Glomerular visceral epithelial cell (primary cell): ENCODE measurements at regions not wholly inside any gene's neighbourhood (a gene's known extent, or its start where the extent isn't known, plus 50 kb on each side); places are given as distances from the start of the nearest gene placed in this dataset.

Experiments
- DNase-seq: peaks from one replicate; pipeline ENCODE4 v3.0.0-alpha.2; 2016; ENCODE audit errors: extremely low spot score

DNA sequence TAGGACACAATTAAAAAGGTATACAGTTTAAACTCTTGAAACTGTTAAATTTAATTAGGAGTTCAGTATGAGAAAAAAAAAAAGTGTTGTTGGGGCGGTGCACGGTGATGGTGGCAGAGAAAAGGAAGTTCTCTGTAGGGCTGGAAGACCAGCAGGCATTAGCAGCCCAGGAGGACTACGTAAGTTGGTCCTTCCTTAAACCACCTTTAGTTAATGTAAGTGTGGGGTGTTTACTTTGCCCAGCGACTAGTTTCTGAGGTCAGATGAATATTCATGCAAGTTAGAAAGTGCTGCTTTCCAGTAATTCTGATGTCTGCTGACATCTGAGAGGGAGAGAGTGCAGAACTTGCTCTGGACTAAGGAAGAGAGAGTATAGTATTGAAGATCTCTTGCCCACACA lies 54.9 kb downstream of the NKX2-1 start:
- no peak for DNase-seq

DNA sequence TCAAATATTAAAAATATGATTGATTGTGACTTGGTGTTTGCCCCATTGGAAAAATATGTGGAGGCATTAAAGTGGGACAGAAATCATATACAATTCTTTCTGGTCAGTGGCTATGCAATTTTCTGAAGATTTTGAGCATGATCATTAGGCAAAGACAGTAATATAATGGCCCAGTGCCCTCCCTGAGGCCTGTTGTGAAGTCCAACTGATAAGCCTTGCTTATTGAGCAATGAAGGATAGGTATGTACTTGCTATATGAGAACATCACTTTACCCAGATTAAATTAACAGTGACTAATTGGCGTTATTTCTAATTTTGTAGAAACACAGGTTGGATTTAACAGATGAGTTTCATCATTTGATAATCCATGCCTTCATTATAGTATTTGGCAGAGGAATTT lies 57.1 kb downstream of the NKX2-1 start:
- DNase-seq = no peak

DNA sequence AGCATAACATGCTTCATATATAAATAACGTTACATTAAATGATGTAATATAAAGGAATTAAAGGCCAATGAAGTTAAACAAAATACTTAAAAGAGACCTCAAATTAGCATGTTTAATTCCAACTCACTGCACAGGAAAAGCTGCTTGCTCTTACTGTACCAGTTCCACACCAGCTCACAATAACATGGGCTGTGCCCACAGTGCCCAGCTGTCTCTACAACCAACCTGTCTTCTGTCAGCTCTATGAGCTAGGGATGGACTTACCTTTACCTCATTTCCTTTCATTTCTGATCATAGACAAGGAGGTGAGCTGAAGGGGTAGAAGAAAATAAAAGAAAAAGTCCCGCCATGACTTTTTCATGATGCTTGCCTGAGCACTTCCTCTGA lies 64.8 kb downstream of the NKX2-1 start:
- no peak for DNase-seq

DNA sequence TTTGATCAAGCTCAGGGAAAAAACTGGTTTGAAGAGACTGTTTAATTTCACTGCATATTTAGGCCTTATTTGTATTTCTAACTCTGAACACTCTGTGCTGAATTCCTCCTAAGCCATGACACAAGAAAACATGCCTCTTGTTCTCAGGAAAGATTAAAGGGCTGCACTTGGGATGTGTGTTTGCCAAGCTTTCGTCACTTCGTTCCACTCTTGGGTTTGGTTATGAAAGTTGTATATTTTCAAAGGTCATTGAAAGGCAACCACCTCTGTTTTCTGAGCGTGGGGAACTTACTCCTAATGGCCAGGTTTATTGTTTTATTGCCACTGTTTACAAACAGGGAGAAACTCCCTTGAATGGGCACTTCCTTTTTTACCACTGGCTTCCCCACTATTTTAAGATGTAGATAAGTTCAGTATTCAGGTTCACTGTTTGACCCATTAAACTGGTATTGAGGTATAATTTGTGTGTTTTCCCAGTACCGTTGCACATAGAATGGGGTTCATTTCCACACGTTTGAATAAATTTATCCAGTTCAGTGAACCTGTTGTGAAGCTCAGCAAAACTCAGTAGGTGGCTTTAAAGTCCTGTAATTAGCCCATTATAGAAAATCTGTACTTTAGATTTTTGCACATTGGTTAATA lies 65.3 kb downstream of the NKX2-1 start:
- no peak for DNase-seq

DNA sequence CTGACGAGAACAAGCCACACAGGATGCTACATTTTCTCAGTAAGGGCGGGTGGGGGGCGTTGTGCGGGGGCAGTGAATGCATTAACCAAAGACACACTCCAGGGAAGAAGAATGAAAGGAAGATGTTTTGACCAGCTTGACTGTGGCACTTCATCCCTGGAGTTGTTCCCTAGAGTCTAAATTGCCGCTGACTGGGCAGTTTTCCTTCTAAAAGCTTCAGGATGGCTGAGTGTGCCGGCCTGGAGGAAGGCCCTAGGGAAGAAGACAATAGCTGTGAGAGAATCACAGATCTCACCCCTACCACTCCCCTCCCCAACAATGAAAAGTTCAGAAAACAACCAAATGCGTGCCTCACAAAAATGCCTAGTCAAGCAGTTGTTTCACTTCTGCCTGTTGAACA lies 67.2 kb downstream of the NKX2-1 start:
- DNase-seq = no peak

DNA sequence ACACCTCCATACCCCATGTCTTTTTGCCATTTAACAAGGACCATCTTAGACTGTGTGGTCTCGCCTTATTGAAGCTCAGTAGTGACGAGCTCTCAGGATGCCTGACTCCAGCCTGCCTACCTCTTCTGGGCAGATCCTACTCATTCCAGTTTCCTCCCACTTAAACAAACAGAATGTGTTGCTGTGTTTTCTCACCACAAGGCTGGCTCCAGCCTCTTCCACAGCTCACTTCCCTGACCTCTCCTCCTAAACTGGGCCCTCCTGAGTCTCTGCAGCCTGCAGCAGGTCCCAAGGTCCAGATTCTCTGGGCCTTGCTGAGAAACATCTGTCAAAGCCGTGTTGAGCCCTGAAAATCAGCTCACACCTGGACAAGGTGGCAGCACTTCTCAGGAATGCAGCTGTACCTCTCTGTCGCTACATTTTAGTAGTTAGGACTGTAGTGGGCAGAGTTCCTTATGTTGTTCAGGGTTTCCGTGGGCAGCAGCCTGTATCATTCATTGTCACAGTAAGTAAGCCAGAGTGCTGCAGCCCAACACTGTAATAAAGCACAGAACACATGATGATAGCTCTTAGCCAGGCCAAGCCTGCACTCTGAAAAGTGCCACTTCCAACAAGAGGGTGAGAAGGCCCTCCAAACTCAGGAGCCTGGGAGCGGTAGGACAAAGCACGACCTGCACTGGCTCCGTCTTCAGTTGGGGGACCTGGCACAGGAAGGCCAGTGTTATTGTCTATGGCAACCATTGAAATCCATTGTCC lies 68.5 kb downstream of the NKX2-1 start:
- no peak for DNase-seq

DNA sequence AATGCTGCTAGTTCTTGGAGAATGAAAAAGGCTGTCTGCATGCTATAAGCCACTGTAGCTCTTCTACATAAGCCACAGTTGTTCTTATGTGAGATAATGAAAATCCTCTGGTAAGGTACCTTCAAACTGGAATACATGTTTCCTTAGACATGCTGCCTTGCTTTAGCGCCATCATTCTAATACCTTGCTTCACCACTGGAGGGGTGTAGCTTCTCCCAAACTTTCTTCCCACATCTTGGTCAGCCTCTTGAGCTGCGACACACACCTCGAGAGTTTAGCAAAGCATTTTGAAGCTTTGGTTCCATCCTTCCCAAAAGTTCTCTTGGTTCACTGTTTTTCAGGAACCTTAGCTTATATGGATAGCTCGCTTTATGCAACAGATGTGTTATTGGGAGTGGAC lies 69.5 kb downstream of the NKX2-1 start:
- DNase-seq = no peak

DNA sequence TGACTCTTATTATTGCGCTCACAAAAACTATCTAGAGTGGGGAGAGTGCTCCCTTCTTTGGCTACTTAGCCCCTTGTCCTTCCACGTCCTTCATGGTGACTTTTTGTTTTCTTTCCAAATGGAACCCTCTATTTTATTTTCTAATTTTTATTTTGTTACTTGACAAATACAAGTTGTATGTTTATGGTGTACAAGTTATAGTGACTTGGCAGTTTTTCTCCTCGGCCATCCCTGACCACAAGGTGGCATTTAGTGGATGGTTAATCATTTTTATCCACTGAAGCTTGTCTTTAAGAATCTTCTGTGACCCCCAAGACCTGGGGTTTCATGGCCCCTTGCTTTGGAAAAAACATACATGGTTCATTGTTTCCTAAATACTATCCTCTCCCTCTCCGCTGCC lies 70.1 kb downstream of the NKX2-1 start:
- DNase-seq = no peak

DNA sequence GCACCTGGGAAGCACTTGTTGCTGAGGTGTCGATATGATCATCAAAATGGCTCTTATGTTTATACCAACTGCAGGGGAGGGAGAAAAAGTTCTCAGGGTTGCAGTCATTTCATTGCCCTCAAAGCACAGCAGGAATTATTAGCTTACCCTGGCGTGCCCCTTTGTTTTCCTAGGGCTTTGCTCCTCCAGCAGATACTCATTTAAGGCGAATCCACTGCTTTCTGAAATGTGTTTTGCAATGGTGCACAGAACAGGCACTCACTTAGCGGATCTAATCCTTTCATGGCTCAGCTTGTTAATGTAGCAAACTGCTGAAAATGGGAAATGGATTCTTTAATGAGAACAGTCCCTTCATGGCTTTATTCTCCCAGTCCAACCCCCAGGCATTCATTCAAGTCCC lies 76.7 kb downstream of the NKX2-1 start:
- no peak for DNase-seq

DNA sequence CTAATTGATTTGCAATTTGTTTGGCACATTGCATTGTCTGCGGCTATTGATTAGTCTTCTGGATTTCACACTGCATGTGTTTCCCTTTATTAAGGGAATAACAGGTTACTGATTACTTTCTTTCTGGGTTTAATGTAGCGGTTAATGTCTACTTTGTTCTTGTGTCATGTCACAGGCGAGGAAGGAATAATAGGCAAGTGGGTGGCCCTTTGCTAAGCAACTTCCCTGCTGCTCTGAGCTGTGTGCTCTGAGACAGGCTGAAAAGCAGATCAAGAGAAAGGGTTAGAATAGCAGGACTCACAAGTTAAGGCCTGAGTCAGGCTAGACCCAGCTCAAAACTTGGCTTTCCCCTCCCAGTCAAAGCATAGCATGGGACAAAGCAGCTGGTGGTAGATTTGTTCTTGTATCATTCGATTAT lies 77.2 kb downstream of the NKX2-1 start:
- no peak for DNase-seq

DNA sequence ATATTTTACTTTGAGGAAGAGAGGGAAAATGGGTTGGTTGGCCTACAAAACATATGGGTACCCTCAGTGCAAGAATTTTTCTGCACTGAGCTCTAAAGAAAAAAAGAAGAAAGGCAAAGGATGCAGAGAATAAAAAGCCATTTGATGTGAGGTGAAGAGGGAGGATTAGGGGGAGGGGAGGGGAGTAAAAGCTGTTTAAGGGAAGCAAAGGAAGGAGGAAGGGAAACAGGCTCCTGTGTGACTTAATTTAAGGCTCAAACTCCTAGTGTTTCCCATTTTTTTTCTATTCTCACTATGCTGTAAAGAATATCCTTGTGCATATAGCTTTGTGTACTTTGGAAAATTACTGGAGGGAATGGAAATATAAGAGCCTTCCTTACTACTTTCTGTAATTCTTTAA lies 78.7 kb downstream of the NKX2-1 start:
- DNase-seq = no peak

DNA sequence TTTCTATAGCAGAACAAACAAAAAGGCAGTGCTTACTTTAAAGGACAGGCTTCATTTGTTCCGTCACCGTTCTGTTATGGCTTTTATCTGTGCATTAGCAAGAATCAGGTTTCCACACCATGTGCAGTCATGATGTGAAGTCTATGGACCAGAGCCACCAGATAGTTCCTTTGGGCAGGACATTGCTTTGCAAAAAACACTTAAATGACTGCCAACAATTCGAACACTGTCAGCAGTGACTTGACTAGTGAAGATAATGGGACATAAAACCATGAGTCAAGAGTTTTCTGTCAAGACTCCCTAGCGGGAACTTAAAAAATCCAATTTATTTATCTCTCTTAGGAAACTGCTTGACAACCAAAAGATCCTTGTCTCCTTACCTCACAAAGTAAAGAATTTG lies 80.3 kb downstream of the NKX2-1 start:
- DNase-seq = no peak

DNA sequence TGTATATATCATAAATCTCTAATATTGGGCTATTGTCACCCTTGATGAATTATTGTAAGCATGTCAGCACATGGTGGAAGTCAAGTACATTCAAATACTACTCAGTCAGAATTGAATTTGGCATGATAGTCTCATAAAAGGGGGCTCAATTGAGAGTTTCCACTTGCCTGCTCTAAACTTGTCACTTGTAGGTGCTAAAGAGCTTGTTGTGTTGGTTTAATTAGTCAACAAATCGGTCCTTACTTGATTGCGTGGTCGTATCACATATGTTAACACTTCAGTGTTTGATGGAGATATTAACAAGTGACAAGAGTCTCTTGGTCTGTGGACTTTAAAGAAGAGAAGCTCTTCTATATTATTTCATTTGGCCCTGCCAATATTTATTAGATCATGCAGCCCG lies 81.1 kb downstream of the NKX2-1 start:
- DNase-seq = no peak

DNA sequence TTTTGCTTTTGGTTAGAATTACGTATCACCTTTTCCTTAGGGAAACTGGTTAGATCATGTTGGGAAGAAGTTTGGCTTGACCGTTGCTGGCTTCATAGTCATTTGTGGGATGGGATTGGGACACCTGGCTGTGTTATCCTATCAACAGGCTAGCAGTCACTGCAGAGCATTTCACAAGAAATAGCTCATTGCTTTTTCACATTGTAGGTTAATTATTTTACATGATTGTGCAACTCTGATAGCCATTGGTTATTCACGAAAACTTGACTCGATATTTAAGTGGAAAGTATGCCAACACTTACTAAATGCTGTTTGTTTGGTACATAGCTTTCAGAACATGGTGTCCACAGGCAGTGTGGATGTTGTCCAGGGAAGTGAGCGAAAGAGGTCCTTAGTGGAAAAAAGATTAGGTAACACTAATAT lies 89.4 kb downstream of the NKX2-1 start:
- no peak for DNase-seq

DNA sequence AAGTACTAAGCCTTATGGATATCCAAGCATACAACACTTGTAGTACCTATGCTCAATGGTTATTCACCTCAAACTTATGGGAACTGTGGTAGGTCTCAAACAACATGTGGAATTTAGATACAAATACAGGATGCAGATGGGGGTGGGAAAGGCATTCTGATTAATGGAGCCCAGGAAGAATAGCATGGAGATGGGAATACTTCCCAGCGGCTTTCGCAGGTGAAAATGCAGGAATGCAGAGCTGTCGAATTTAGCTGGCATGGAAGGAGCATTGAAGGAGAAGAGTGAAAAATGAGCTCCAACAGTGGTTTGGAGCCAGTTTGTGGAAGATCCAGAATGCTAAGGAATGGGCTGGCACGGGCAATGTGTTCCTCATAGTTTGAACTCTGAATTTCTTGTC lies 89.9 kb downstream of the NKX2-1 start:
- DNase-seq = no peak

DNA sequence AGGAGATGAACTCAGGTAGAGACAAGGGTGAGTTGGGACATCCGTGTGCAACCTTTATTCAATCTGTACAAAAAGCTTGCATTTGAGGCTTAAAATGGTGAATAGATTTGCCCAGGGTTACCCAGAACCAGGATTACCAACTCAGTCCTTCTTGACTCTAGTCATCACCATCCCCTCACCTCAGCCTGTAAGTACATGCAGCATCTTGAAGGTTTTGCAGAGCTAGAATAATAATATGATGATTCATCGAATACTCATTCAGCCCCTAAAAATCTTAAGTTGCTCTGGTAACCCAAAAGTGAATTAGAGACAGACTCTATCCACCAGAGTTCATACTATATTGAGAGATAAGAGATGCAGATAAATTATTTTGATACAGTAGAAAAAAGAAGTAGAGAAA lies 90.3 kb downstream of the NKX2-1 start:
- DNase-seq = no peak

DNA sequence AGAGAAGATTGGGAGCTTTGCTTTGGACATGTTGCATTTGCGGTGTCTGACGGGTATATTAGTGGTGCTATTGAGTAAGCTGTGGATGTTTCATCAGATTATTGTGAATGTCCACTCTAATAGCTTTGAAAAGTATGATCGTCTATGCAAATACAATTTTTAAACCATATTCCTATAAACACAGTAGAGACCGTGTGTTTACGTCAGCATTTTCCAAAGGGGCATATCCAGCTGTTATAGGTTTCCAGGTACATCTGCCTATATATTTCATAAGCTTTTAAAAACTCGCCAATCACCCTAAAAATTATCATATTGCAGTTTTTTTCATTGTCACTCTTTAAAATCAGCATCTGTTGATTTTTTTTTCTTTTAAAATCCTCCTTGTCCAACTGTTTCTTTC lies 91.7 kb downstream of the NKX2-1 start:
- DNase-seq = no peak

DNA sequence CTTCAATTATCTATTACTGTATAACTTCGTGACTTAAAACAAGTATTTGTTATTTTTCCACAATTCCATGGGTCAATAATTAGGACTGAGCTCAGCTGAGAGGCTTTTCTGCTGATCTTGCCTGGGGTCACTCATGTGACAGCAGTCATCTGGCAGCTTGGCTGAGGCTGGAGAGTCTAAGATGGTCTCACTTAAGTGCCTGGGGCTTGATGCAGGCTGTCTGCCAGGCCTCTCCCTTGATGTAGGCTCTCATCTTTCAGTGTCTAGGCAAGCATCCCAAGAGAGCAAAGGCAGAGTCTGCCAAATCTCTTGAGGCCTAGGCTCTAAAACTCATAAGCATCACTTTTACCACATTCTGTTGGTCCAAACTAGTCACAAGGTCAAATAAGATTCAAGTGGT lies 93.2 kb downstream of the NKX2-1 start:
- DNase-seq = no peak

DNA sequence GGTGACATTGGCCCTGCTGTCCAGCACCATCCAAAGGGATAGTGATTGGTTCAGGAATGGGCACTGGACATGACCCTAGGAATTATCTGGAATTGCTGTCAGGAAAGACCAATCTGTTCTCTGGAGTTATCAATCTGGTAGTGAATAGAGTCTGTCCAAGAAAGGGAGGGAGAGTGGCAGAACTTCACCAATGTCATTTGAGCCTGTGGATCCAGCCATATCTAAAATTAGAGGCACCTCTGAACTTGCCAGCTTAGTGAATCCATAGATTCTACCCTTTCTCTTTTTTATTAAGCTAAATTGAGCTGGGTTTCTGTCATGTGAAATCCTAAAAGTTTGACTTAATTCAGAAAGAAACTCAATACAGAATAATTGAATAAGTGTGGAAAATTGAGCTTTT lies 93.9 kb downstream of the NKX2-1 start:
- DNase-seq = no peak

DNA sequence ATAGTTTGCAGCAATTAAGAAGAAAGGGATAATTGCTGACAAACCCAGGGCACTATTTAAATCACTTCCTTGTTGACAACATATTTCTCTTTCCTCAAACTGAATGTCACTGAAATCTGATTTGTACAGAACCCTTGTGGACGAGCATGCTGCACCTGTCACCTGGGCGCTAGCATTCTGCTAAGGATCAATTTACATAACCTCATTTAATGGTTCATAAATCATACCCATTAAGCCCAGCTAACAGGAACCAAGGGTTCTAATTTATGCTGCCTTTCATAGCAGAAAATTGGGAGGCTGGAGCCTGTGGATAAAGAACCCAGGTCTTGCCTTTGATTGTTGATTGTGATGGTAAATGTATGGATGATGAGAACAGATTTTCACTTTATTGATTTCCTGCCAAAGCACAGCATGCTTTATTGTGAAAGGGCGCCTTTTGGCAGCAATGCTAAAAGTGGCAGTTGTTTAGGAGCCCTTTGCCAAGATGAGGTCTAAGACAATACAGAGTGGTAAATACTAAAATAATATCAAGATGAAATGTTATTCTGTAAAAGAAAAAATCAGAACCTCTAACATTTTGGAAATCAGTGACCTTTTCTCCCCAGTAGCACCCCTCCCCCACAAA lies 95.4 kb downstream of the NKX2-1 start:
- DNase-seq = no peak

DNA sequence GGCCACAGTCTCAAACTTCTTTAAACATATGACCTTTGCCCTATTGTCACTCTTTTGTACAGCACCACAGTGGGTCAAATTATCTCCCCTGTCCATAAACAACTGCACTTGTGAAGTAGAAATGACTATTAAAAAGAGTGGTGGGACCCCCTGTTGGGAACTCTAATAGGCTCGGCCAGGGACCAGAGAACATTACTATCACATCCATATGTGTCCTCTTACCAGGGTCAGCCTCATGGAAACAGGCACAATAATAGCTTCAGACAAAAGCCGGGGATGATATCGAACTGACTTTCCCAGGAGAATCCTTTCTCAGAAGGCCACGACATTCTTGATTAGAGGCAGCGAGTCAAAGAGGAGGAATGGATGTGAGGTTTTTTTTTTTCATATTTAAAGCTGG lies 96.6 kb downstream of the NKX2-1 start:
- DNase-seq = no peak

DNA sequence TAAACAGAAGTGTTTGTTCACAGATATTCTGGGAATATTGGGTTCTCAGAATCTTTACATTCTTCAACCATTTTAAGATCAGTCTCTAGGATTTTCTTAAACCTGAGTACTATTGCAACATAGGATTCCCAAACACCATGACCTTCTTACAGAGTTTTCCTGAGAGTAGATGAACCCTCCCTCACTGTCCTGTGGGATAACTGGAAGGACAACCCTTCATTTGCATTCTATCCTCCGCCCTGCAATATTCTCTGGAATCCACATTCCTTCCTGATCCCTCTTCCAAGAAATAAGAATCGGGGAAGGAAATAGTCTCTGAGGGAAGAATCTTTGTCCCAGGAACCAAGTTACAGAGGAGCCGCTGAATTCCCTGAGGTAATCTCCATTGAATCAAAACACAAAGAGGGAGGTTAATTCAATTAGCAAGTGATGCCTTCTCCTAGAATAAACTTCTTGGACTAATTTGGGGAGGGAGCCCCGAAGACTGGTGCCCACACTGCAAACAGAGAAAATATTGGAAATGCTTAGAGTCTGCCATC lies 99.8 kb upstream of the MBIP start:
- no peak for DNase-seq

DNA sequence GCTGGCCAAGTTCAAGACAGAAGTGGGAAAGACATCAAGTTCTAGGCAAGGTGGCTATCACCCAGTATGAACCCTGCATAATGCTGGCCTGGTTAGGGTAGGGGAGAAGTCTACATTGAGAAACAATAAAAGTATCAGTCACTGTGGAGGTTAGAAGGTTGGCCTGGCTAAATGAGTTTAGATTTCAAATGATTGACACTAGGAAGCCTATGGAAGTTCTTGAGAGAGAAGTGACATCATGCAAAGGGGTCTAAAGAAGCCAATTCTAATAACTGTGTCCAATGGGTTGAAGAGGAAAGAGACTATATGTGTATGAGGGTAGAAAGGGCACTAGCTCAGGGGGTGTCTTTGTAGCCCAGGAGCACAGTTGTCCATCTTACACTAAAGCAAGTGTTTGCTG lies 98.5 kb upstream of the MBIP start:
- DNase-seq = no peak
